Activated B cell treated with CpG ODN at 0.5 μM for 24 hours (primary cell): ENCODE measurements at regions not wholly inside any gene's neighbourhood (a gene's known extent, or its start where the extent isn't known, plus 50 kb on each side); places are given as distances from the start of the nearest gene placed in this dataset.

ENCODE experiments used
- ATAC-seq: fragments of 200-7000 bp; cut with Tn5 transposase; one replicate; pipeline ENCODE4 v1.10.0; 2021; ENCODE audit warnings: low read depth, mild to moderate bottlenecking, moderate library complexity
- CTCF ChIA-PET: fragments of 350-600 bp; sonication (Branson Sonifier 250); formaldehyde crosslinking; loops from one replicate; lab custom pipeline; 2021; ENCODE audit warnings: antibody characterized with exemption; lab: Charles Lee
- POLR2A ChIA-PET: fragments of 350-600 bp; sonication (Branson Sonifier 250); formaldehyde crosslinking; loops from one replicate; lab custom pipeline; 2021; ENCODE audit warnings: antibody characterized with exemption; lab: Charles Lee
- DNase-seq: peaks from one replicate; pipeline ENCODE4 v3.0.0; 2022
- H3K27ac Mint-ChIP-seq: one replicate; pipeline ENCODE4 v1.8.0; 2020; ENCODE audit warnings: mixed read lengths
- H3K27me3 Mint-ChIP-seq: one replicate; pipeline ENCODE4 v1.8.0; 2021; ENCODE audit warnings: mixed read lengths
- H3K36me3 Mint-ChIP-seq: one replicate; pipeline ENCODE4 v1.8.0; 2021; ENCODE audit warnings: low read depth, mixed read lengths
- H3K4me1 Mint-ChIP-seq: one replicate; pipeline ENCODE4 v1.8.0; 2021; ENCODE audit warnings: mixed read lengths
- H3K4me3 Mint-ChIP-seq: one replicate; pipeline ENCODE4 v1.8.0; 2020; ENCODE audit warnings: mild to moderate bottlenecking, mixed read lengths
- H3K9me3 Mint-ChIP-seq: one replicate; pipeline ENCODE4 v1.8.0; 2020; ENCODE audit warnings: mixed read lengths
- intact Hi-C: fragments of 100-400 bp; cut with micrococcal nuclease; formaldehyde crosslinking; loops from one replicate; pipeline ENCODE4 v1.15.1; 2024
- TF ChIP-seq, protein P1 (sequence below): fragments of 200-600 bp; IDR thresholded peaks from one replicate; pipeline ENCODE4 v1.8.0; 2022; ENCODE audit warnings: antibody characterized with exemption, mild to moderate bottlenecking

DNA sequence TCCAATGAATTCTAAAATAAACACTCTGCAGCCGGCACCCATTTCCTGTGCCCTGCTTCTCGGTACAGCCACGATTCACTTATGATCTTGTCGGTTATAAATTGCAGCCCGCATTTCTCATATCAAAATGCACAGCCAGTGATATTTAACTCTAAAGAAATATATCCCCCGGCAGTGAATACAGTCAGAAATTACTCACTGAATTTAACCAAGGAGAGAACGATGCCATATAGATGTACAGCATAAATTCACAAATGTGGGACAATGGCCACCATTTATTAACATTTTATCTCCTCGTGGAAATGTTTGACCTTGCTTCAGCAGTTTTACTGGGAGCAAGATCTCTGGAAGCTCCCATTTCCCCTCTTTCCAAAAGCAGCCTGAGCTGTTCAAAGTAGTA is 1517.8 kb downstream of the BRD1 start:
- TF ChIP-seq, protein P1, sequence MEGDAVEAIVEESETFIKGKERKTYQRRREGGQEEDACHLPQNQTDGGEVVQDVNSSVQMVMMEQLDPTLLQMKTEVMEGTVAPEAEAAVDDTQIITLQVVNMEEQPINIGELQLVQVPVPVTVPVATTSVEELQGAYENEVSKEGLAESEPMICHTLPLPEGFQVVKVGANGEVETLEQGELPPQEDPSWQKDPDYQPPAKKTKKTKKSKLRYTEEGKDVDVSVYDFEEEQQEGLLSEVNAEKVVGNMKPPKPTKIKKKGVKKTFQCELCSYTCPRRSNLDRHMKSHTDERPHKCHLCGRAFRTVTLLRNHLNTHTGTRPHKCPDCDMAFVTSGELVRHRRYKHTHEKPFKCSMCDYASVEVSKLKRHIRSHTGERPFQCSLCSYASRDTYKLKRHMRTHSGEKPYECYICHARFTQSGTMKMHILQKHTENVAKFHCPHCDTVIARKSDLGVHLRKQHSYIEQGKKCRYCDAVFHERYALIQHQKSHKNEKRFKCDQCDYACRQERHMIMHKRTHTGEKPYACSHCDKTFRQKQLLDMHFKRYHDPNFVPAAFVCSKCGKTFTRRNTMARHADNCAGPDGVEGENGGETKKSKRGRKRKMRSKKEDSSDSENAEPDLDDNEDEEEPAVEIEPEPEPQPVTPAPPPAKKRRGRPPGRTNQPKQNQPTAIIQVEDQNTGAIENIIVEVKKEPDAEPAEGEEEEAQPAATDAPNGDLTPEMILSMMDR: no peak
- Mint-ChIP-seq H3K4me3 (no peak overlapping the region), H3K9me3 (peaks cover 16% of the 10 kb centered on the region), H3K36me3 (no peaks in the 10 kb centered on the region), H3K27me3 (peaks cover under 1% of the 10 kb centered on the region), H3K27ac (no peak overlapping the region), H3K4me1 (no peaks in the 10 kb centered on the region)
- CTCF ChIA-PET: no interaction called here
- DNase-seq (no peak), ATAC-seq (no peak)
- POLR2A ChIA-PET: no interaction called here
- intact Hi-C loops: no loop called here

DNA sequence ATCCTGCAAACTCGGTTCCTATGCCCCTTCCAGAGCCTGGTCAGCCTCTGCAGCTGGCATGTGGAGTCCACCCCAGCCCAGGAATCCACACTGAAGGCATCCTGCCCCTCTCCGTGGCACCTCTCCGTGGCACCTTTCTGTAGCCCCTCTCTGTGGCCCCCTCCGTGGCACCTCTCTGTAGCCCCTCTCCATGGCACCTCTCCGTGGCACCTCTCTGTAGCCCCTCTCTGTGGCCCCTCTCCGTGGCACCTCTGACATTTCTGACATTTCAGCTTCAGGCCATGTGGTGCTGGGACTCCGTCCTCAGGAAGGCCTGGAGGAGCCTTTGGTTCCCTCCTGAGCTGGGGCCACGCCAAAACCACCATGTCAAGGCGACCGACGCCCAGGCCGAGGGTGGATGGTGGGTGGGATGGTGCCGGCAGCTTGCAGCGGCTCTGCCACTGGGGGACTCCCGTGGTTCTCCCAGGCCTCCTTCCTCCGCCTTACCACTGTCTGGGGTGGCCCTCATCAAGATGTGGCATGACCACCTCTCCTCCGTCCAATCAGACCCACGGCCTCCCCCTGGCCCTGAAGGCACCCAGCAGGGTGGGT is 1518.5 kb downstream of the BRD1 start:
- POLR2A ChIA-PET: no interaction called here
- Mint-ChIP-seq H3K36me3 (no peaks in the 10 kb centered on the region), H3K27me3 (peaks cover 4% of the 10 kb centered on the region), H3K9me3 (peaks cover 16% of the 10 kb centered on the region), H3K27ac (no peak overlapping the region), H3K4me3 (no peak overlapping the region), H3K4me1 (no peaks in the 10 kb centered on the region)
- ATAC-seq (no peak), DNase-seq (no peak)
- intact Hi-C loops: no loop called here
- TF ChIP-seq, protein P1: no peak
- CTCF ChIA-PET: no interaction called here

DNA sequence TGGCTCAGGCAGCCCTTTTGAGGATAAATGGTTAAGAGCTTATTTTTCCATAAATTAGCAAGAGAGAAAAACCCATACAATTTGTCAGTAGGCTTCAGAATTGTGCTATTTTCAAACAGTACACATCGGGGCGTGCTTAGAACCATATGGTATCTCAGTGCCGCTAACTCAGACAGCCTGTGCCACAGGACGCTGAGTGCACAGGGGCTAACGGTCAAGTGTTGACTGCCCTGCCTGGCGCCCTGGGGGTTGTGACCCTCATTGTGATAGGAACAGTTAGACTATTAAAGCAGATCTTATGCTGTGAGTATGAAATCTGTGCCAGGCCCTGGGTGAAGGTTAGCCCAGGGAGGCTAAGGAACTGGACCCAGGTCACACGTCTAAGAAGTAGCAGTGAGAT is 1519.7 kb downstream of the BRD1 start:
- peaks cover 4% of the 10 kb centered on the region for H3K27me3 Mint-ChIP-seq
- no peak for ATAC-seq
- no peaks in the 10 kb centered on the region for H3K36me3 Mint-ChIP-seq
- H3K4me1 Mint-ChIP-seq: no peaks in the 10 kb centered on the region
- no peak overlapping the region for H3K4me3 Mint-ChIP-seq
- CTCF ChIA-PET: no interaction called here
- TF ChIP-seq, protein P1: no peak
- DNase-seq: no peak
- intact Hi-C loops: no loop called here
- H3K27ac Mint-ChIP-seq: no peak overlapping the region
- peaks cover 7% of the 10 kb centered on the region for H3K9me3 Mint-ChIP-seq
- POLR2A ChIA-PET: no interaction called here

DNA sequence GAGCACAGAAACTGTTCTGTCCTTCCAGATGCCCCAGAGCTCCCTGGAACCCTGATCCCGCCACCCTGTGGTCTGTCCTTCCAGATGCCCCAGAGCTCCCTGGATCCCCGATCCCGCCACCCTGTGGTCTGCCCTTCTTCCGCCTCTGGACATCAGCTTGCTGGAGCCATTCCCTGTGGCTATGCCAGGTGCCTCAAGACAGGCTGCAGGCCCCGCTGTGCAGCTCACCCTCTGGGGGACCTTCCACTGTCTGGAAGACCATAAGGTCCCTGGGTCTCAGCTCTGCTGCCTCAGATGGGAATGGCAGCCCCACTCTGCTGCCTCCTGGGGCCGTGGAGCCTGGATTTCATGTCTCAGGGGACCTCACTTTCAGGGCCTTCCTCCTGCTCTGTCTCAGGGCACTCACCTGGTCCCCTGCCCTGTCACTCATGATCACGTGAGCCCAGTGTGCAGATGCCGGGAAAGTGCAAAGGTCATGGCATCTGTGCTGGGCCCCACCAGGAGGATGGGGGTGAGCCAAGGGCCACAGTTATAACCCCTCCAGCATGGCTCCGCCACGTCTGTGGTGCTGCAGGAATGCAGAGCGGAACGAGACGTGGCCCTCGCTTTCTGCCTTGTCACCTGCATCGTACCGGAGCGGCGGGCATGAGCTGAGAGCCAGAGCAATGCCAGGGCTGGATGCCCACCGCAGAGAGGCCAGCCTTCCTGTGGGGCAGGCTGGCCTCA is 1520.7 kb downstream of the BRD1 start:
- no peaks in the 10 kb centered on the region for H3K36me3 Mint-ChIP-seq
- CTCF ChIA-PET: no interaction called here

DNA sequence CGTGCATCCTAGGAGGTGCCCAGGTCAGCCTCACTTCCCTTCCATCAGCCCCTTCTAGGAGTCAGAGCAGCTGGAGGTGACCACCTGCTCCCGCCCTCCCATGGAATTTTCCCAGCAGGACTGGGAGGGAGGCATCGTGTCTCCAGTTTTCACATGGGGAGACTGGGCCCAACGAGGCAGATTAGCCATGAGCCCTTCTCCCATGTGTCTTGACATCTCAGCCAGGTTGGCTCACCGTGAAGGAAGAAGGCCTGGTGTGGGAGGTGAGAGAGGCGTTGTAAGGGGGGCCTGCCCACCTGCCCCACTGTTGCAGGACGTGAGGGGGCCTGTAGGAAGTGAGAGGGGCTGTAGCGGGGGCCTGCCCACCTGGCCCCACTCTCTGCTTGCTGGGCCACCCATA is 1521.4 kb downstream of the BRD1 start:
- DNase-seq: no peak
- Mint-ChIP-seq H3K27ac (no peak overlapping the region), H3K4me3 (no peak overlapping the region), H3K27me3 (peaks cover 4% of the 10 kb centered on the region), H3K9me3 (no peaks in the 10 kb centered on the region), H3K4me1 (no peaks in the 10 kb centered on the region), H3K36me3 (no peaks in the 10 kb centered on the region)
- ATAC-seq: no peak
- ChIA-PET CTCF (no interaction called here), POLR2A (no interaction called here)
- intact Hi-C loops: no loop called here
- TF ChIP-seq, protein P1: no peak

More for the DNA sequence above, 1520.7 kb downstream of the BRD1 start:
- TF ChIP-seq, protein P1: no peak
- ATAC-seq: no peak
- POLR2A ChIA-PET: no interaction called here
- Mint-ChIP-seq H3K4me1 (no peaks in the 10 kb centered on the region), H3K4me3 (no peak overlapping the region), H3K27me3 (peaks cover 4% of the 10 kb centered on the region), H3K9me3 (peaks cover 3% of the 10 kb centered on the region), H3K27ac (no peak overlapping the region)
- intact Hi-C loops: no loop called here
- no peak for DNase-seq
